Neuronal stem cell (in vitro differentiated cells): ENCODE measurements at regions not wholly inside any gene's neighbourhood (a gene's known extent, or its start where the extent isn't known, plus 50 kb on each side); places are given as distances from the start of the nearest gene placed in this dataset.

ENCODE experiments used
- DNase-seq: peaks from one replicate; pipeline ENCODE4 v3.0.0-alpha.2; 2013; ENCODE audit warnings: low spot score
- H2AFZ ChIP-seq: one replicate; pipeline ENCODE4 v1.6.1; 2013; ENCODE audit warnings: mild to moderate bottlenecking, low read length, inconsistent platforms
- H2AK5ac ChIP-seq: 2 replicates; pipeline ENCODE4 v1.6.1; 2013; ENCODE audit warnings: low read depth, mild to moderate bottlenecking, inconsistent platforms, low read length, moderate library complexity, mixed read lengths
- H2BK120ac ChIP-seq: 2 replicates; pipeline ENCODE4 v1.6.1; 2013; ENCODE audit warnings: low read depth, mild to moderate bottlenecking, inconsistent platforms, low read length, moderate library complexity, mixed read lengths
- H2BK12ac ChIP-seq: one replicate; pipeline ENCODE4 v1.6.1; 2013; ENCODE audit warnings: low read length, inconsistent platforms
- H2BK15ac ChIP-seq: 2 replicates; pipeline ENCODE4 v1.6.1; 2013; ENCODE audit warnings: mild to moderate bottlenecking, low read length, inconsistent platforms, mixed read lengths
- H2BK5ac ChIP-seq: one replicate; pipeline ENCODE4 v1.6.1; 2013; ENCODE audit warnings: inconsistent platforms, mild to moderate bottlenecking, low read length, moderate library complexity
- H3K14ac ChIP-seq: one replicate; pipeline ENCODE4 v1.6.1; 2013; ENCODE audit warnings: low read length, inconsistent platforms
- H3K18ac ChIP-seq: 2 replicates; pipeline ENCODE4 v1.6.1; 2013; ENCODE audit warnings: low read length, inconsistent platforms
- H3K23ac ChIP-seq: 2 replicates; pipeline ENCODE4 v1.6.1; 2013; ENCODE audit warnings: low read depth, mild to moderate bottlenecking, mixed read lengths, low read length, inconsistent platforms; ENCODE audit not compliant: poor library complexity
- H3K27ac ChIP-seq: replicated peaks from 3 replicates; pipeline ENCODE4 v1.5.1; 2013; ENCODE audit warnings: low read length, inconsistent platforms
- H3K27me3 ChIP-seq, 3 experiments: 2 replicates each; pipeline ENCODE4 v1.6.1; 2013; ENCODE audit warnings: low read length in 3 of 3, mild to moderate bottlenecking in 2 of 3, inconsistent platforms in 1 of 3, low read depth in 1 of 3, mixed read lengths in 1 of 3, moderate library complexity in 1 of 3; ENCODE audit not compliant: control insufficient read depth in 3 of 3, insufficient read depth in 3 of 3
- H3K36me3 ChIP-seq, 2 donors: replicated peaks in 1 of 2; 2 replicates each; pipeline ENCODE4 v1.6.1; 2013; ENCODE audit warnings: low read length in 2 of 2; ENCODE audit not compliant: control insufficient read depth in 2 of 2, insufficient read depth in 2 of 2
- H3K4ac ChIP-seq: 2 replicates; pipeline ENCODE4 v1.6.1; 2013; ENCODE audit warnings: inconsistent platforms, mild to moderate bottlenecking, low read length, moderate library complexity
- H3K4me1 ChIP-seq, 2 donors: 1 replicate in 1 of 2; 2 replicates in 1 of 2; pipeline ENCODE4 v1.6.1; 2013; ENCODE audit warnings: low read length in 2 of 2, low read depth in 1 of 2; ENCODE audit not compliant: control insufficient read depth in 2 of 2, insufficient read depth in 1 of 2
- H3K4me2 ChIP-seq: one replicate; pipeline ENCODE4 v1.6.1; 2013; ENCODE audit warnings: mild to moderate bottlenecking, low read length, inconsistent platforms; ENCODE audit not compliant: insufficient read depth, poor library complexity, severe bottlenecking
- H3K4me3 ChIP-seq, 2 donors: 2 replicates each; pipeline ENCODE4 v1.5.1; 2013; ENCODE audit warnings: low read length in 2 of 2, mild to moderate bottlenecking in 2 of 2, inconsistent platforms in 1 of 2, moderate library complexity in 1 of 2
- H3K79me1 ChIP-seq: one replicate; pipeline ENCODE4 v1.6.1; 2013; ENCODE audit warnings: low read depth, mild to moderate bottlenecking, inconsistent platforms, low read length, moderate library complexity
- H3K9ac ChIP-seq: one replicate; pipeline ENCODE4 v1.6.1; 2013; ENCODE audit warnings: mild to moderate bottlenecking, low read depth, low read length, inconsistent platforms; ENCODE audit not compliant: poor library complexity
- H3K9me3 ChIP-seq, 2 donors: replicated peaks in 1 of 2; 2 replicates each; pipeline versions ENCODE3 to v1.6.1; 2013; ENCODE audit warnings: low read length in 2 of 2, mild to moderate bottlenecking in 2 of 2, inconsistent platforms in 1 of 2, low read depth in 1 of 2, mixed read lengths in 1 of 2, moderate library complexity in 1 of 2; ENCODE audit not compliant: control insufficient read depth in 2 of 2, insufficient read depth in 1 of 2
- H4K8ac ChIP-seq: one replicate; pipeline ENCODE4 v1.6.1; 2013; ENCODE audit warnings: low read depth, mild to moderate bottlenecking, inconsistent platforms, low read length, moderate library complexity
- H4K91ac ChIP-seq: one replicate; pipeline ENCODE4 v1.6.1; 2013; ENCODE audit warnings: low read length, low read depth, mild to moderate bottlenecking, inconsistent platforms; ENCODE audit not compliant: poor library complexity
- WGBS, 2 donors: extraction: QIAGEN DNeasy Blood & Tissue Kit; methylation state at CpG; one replicate each; pipeline ENCODE4 v1.1.7; 2013; ENCODE audit warnings: missing lambda C conversion rate in 2 of 2, mixed read lengths in 1 of 2; ENCODE audit not compliant: insufficient read length in 2 of 2, insufficient replicate concordance in 1 of 2; ENCODE audit errors: extremely low coverage in 2 of 2; 5-methylcytosine and 5-hydroxymethylcytosine counted together

DNA sequence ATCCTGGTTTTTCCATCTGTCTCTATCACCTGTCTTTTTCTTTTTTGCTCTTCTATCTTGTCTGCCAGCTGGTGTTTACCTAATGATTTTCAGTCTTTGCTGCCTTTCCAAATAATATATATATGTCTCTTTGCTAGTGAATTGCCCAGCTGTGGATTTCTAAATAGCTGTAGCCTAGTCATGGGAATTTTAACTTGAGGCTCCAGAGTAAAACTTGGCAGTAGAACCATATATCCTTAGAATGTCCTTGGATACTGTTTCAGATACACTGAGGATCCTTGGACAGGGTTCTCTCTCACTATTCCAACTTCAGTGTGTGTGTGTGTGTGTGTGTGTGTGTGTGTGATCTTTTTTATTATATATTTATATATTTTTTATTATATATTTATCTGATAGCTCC is 2285.3 kb downstream of the LRRC4C start:
- no peak overlapping the region for H3K18ac ChIP-seq
- H3K36me3 ChIP-seq, result no peaks in the 10 kb centered on the region
- H3K23ac ChIP-seq, result no peak overlapping the region
- H2BK5ac ChIP-seq, result no peak overlapping the region
- no peak overlapping the region for H3K4me2 ChIP-seq
- no peak overlapping the region for H2BK15ac ChIP-seq
- H2BK120ac ChIP-seq, result no peak overlapping the region
- no peak overlapping the region for H3K9ac ChIP-seq
- H3K4me1 ChIP-seq, result no peaks in the 10 kb centered on the region
- H3K4me3 ChIP-seq, result no peak overlapping the region
- no peak overlapping the region for H3K14ac ChIP-seq
- no peak overlapping the region for H4K8ac ChIP-seq
- H2AFZ ChIP-seq, result no peak overlapping the region
- DNase-seq, result no peak
- no peak overlapping the region for H2BK12ac ChIP-seq
- H3K27me3 ChIP-seq, result no peaks in the 10 kb centered on the region
- no peak overlapping the region for H3K27ac ChIP-seq
- no peak overlapping the region for H2AK5ac ChIP-seq
- no peaks in the 10 kb centered on the region for H3K9me3 ChIP-seq
- no peaks in the 10 kb centered on the region for H3K79me1 ChIP-seq
- no peak overlapping the region for H4K91ac ChIP-seq
- H3K4ac ChIP-seq, result no peak overlapping the region

DNA sequence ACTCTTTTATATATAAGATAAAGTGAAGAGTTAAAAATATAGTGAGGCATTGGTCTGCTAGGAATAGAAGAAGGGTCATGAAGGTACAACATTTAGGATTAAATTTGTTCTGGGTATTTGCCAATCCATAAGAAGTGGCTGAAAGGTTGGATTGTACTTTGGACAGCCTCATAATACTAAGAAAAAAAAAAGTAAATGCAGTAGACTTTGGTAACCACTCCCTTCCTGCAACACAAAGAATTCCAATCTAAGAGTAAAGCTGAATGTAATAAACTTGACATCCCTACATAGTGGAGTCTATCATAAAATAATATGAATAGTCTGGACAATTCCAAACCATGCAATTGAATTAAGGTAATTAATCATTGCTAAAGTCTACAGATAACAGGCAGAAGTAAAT is 2294.4 kb downstream of the LRRC4C start:
- no peak overlapping the region for H2AFZ ChIP-seq
- H3K4ac ChIP-seq, result no peak overlapping the region
- no peak overlapping the region for H2BK15ac ChIP-seq
- no peaks in the 10 kb centered on the region for H3K4me1 ChIP-seq
- H3K27ac ChIP-seq, result no peak overlapping the region
- H3K9ac ChIP-seq, result no peak overlapping the region
- H2BK12ac ChIP-seq, result no peak overlapping the region
- no peak overlapping the region for H3K18ac ChIP-seq
- H4K91ac ChIP-seq, result no peak overlapping the region
- H3K4me3 ChIP-seq, result no peak overlapping the region
- H2BK120ac ChIP-seq, result no peak overlapping the region
- no peak overlapping the region for H2AK5ac ChIP-seq
- no peak overlapping the region for H3K4me2 ChIP-seq
- no peak for DNase-seq
- H3K36me3 ChIP-seq, result no peaks in the 10 kb centered on the region
- no peak overlapping the region for H4K8ac ChIP-seq
- no peaks in the 10 kb centered on the region for H3K9me3 ChIP-seq
- H3K23ac ChIP-seq, result no peak overlapping the region
- no peaks in the 10 kb centered on the region for H3K27me3 ChIP-seq
- no peaks in the 10 kb centered on the region for H3K79me1 ChIP-seq
- H3K14ac ChIP-seq, result no peak overlapping the region
- H2BK5ac ChIP-seq, result no peak overlapping the region

DNA sequence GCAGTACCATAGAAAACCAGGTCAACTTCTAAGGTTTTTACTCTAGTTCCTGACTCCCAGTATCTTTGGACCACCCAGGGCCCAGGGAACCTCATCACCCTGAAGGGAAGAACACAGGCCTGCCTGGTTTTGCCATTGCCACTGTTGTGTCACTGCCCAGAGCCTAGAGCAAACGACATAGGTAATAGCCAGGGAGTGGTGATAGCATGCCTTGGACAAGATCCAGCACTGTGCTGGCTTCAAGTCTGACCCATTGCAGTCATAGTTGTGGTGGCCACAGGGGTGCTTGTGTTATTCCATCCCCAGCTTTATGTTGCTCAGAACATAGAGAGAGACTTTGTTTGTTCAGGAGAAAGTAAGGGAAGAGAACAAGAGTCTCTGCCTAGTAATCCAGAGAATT is 2310.2 kb downstream of the LRRC4C start:
- H3K4me3 ChIP-seq, result no peak overlapping the region
- no peak overlapping the region for H3K14ac ChIP-seq
- H2BK5ac ChIP-seq, result no peak overlapping the region
- H2BK15ac ChIP-seq, result no peak overlapping the region
- no peak overlapping the region for H2BK12ac ChIP-seq
- no peak overlapping the region for H3K9ac ChIP-seq
- H3K18ac ChIP-seq, result no peak overlapping the region
- no peaks in the 10 kb centered on the region for H3K9me3 ChIP-seq
- H3K27ac ChIP-seq, result no peak overlapping the region
- DNase-seq, result no peak
- no peak overlapping the region for H2AK5ac ChIP-seq
- H3K4me2 ChIP-seq, result no peak overlapping the region
- no peak overlapping the region for H3K4ac ChIP-seq
- H2BK120ac ChIP-seq, result no peak overlapping the region
- H4K91ac ChIP-seq, result no peak overlapping the region
- no peaks in the 10 kb centered on the region for H3K36me3 ChIP-seq
- H2AFZ ChIP-seq, result no peak overlapping the region
- H4K8ac ChIP-seq, result no peak overlapping the region
- no CpG with 5 or more reads among the region's 1 CpG for WGBS, 2 donors
- H3K27me3 ChIP-seq, result no peaks in the 10 kb centered on the region
- no peaks in the 10 kb centered on the region for H3K4me1 ChIP-seq
- H3K23ac ChIP-seq, result no peak overlapping the region
- no peaks in the 10 kb centered on the region for H3K79me1 ChIP-seq

- Histone ChIP-seq H2BK120ac (no peak overlapping the region), H3K9me3 (no peaks in the 10 kb centered on the region), H4K91ac (no peak overlapping the region), H3K4me3 (no peak overlapping the region), H3K23ac (no peak overlapping the region), H3K36me3 (no peaks in the 10 kb centered on the region), H2AFZ (no peak overlapping the region), H3K4me2 (no peak overlapping the region), H4K8ac (no peak overlapping the region), H3K18ac (no peak overlapping the region), H2BK12ac (no peak overlapping the region), H3K79me1 (no peaks in the 10 kb centered on the region), H2AK5ac (no peak overlapping the region), H3K14ac (no peak overlapping the region), H3K9ac (no peak overlapping the region), H2BK5ac (no peak overlapping the region), H2BK15ac (no peak overlapping the region), H3K27ac (no peak overlapping the region), H3K4ac (no peak overlapping the region), H3K27me3 (no peaks in the 10 kb centered on the region), H3K4me1 (no peaks in the 10 kb centered on the region)
- no CpG with 5 or more reads among the region's 2 CpGs for WGBS, 2 donors
- DNase-seq, result no peak
These were observed 2314.1 kb downstream of the LRRC4C start for GRCh38 chr11:39145346-39145745.
